ENCODE measurements at regions not wholly inside any gene's neighbourhood (a gene's known extent, or its start where the extent isn't known, plus 50 kb on each side); places are given as distances from the start of the nearest gene placed in this dataset.

DNA sequence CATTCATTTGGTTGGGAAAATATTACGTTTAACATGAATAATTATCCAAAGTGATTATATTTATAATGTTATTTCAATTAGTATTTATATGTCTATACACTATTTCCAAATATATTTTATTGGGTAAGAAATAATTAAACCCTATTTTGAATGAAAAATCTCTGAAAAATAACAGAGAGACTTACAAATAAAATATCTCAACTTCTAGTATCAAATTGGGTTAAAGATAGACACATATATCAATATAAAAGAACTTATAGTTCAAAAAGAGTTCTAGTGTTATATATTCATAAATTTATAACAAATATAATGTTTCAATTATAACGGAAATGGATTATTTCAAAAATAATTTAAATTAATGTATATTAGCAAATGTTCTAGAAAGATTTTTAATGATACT is 482.6 kb upstream of the PCDH20 start:
- TF ChIP-seq, protein P1, sequence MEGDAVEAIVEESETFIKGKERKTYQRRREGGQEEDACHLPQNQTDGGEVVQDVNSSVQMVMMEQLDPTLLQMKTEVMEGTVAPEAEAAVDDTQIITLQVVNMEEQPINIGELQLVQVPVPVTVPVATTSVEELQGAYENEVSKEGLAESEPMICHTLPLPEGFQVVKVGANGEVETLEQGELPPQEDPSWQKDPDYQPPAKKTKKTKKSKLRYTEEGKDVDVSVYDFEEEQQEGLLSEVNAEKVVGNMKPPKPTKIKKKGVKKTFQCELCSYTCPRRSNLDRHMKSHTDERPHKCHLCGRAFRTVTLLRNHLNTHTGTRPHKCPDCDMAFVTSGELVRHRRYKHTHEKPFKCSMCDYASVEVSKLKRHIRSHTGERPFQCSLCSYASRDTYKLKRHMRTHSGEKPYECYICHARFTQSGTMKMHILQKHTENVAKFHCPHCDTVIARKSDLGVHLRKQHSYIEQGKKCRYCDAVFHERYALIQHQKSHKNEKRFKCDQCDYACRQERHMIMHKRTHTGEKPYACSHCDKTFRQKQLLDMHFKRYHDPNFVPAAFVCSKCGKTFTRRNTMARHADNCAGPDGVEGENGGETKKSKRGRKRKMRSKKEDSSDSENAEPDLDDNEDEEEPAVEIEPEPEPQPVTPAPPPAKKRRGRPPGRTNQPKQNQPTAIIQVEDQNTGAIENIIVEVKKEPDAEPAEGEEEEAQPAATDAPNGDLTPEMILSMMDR (conservative IDR thresholded peaks at IDR 0.05) = no peak
- TF ChIP-seq ZFX (IDR thresholded peaks at IDR 0.05) = no peak

All from C4-2B (cell line).